IMR-90 (cell line): ENCODE measurements at regions not wholly inside any gene's neighbourhood (a gene's known extent, or its start where the extent isn't known, plus 50 kb on each side); places are given as distances from the start of the nearest gene placed in this dataset.
"Not testable (repeated sequence)": the region's sequence is repeated elsewhere in the genome, so short reads cannot be mapped to it uniquely, and the experiment has no call there.

Experiments
- ATAC-seq: fragments of 200-7000 bp; cut with Tn5 transposase; 2 replicates; pipeline ENCODE4 v1.9.1; 2020; ENCODE audit warnings: low read depth, mild to moderate bottlenecking, moderate library complexity
- BruUV-seq: library from RNA; stranded (reverse); fragments of 400-500 nt; replicated peaks from 2 replicates; lab custom pipeline; 2021; lab: Mats Ljungman, UMichigan
- CTCF ChIA-PET: fragments of 300-600 bp; formaldehyde crosslinking; extraction: SDS; loops from one replicate; lab custom pipeline; 2021; ENCODE audit warnings: antibody characterized with exemption; lab: Yijun Ruan, JAX
- POLR2A ChIA-PET: fragments of 300-600 bp; sonication (Branson Sonifier 250); formaldehyde crosslinking; loops from one replicate; lab custom pipeline; 2022; ENCODE audit warnings: antibody characterized with exemption; ENCODE audit not compliant: unreplicated experiment; lab: Charles Lee
- DNase-seq: peaks from one replicate; pipeline ENCODE4 v3.0.0; 2013
- H2AFZ ChIP-seq: replicated peaks from 2 replicates; pipeline ENCODE3; 2013; ENCODE audit warnings: low read length, mild to moderate bottlenecking; ENCODE audit not compliant: poor library complexity
- H2AK5ac ChIP-seq: 2 replicates; pipeline ENCODE4 v1.6.1; 2013; ENCODE audit warnings: low read depth, low read length, inconsistent platforms
- H2AK9ac ChIP-seq: replicated peaks from 2 replicates; pipeline ENCODE3; 2013; ENCODE audit warnings: mild to moderate bottlenecking, low read depth, low read length, moderate library complexity; ENCODE audit not compliant: poor library complexity
- H2BK120ac ChIP-seq: 2 replicates; pipeline ENCODE4 v1.6.1; 2013; ENCODE audit warnings: low read depth, low read length, inconsistent platforms
- H2BK15ac ChIP-seq: 3 replicates; pipeline ENCODE4 v1.6.1; 2013; ENCODE audit warnings: low read depth, low read length, inconsistent platforms
- H2BK20ac ChIP-seq: 2 replicates; pipeline ENCODE4 v1.6.1; 2013; ENCODE audit warnings: low read depth, mild to moderate bottlenecking, inconsistent platforms, low read length, moderate library complexity
- H2BK5ac ChIP-seq: 2 replicates; pipeline ENCODE4 v1.6.1; 2013; ENCODE audit warnings: mild to moderate bottlenecking, low read depth, low read length, inconsistent platforms; ENCODE audit not compliant: poor library complexity, severe bottlenecking
- H3K14ac ChIP-seq: replicated peaks from 2 replicates; pipeline ENCODE4 v1.6.1; 2013; ENCODE audit warnings: low read depth, low read length, inconsistent platforms
- H3K18ac ChIP-seq: 2 replicates; pipeline ENCODE4 v1.6.1; 2013; ENCODE audit warnings: low read depth, low read length, control low read depth
- H3K23ac ChIP-seq: 2 replicates; pipeline ENCODE4 v1.6.1; 2013; ENCODE audit warnings: low read depth, low read length, inconsistent platforms
- H3K27ac ChIP-seq: 2 replicates; pipeline ENCODE4 v1.5.1; 2013; ENCODE audit warnings: mild to moderate bottlenecking, control low read depth, low read length; ENCODE audit not compliant: insufficient read depth
- H3K27me3 ChIP-seq: 2 replicates; pipeline ENCODE4 v1.6.1; 2013; ENCODE audit warnings: low read length; ENCODE audit not compliant: control insufficient read depth, insufficient read depth
- H3K36me3 ChIP-seq: 2 replicates; pipeline ENCODE4 v1.6.1; 2013; ENCODE audit warnings: low read length, mixed read lengths; ENCODE audit not compliant: control insufficient read depth, insufficient read depth
- H3K4ac ChIP-seq: 2 replicates; pipeline ENCODE4 v1.6.1; 2013; ENCODE audit warnings: low read depth, low read length, inconsistent platforms
- H3K4me1 ChIP-seq: 2 replicates; pipeline ENCODE4 v1.6.1; 2013; ENCODE audit warnings: low read length, mixed read lengths; ENCODE audit not compliant: control insufficient read depth, insufficient read depth
- H3K4me2 ChIP-seq: 2 replicates; pipeline ENCODE4 v1.6.1; 2013; ENCODE audit warnings: low read depth, mild to moderate bottlenecking, control low read depth, low read length, moderate library complexity
- H3K4me3 ChIP-seq: 2 replicates; pipeline ENCODE4 v1.5.1; 2013; ENCODE audit warnings: low read depth, mild to moderate bottlenecking, control low read depth, low read length, moderate library complexity; ENCODE audit not compliant: insufficient read depth
- H3K56ac ChIP-seq: 2 replicates; pipeline ENCODE4 v1.6.1; 2013; ENCODE audit warnings: low read length, inconsistent platforms; ENCODE audit not compliant: insufficient read depth; ENCODE audit errors: extremely low read depth
- H3K79me1 ChIP-seq, 2 experiments: 2 replicates each; pipeline ENCODE4 v1.6.1; 2013; ENCODE audit warnings: low read length in 2 of 2, inconsistent platforms in 1 of 2, low read depth in 1 of 2
- H3K9ac ChIP-seq: 2 replicates; pipeline ENCODE4 v1.6.1; 2013; ENCODE audit warnings: low read depth, low read length, control low read depth
- H3K9me1 ChIP-seq: 2 replicates; pipeline ENCODE4 v1.6.1; 2013; ENCODE audit warnings: low read length, inconsistent platforms; ENCODE audit not compliant: insufficient read depth
- H3K9me3 ChIP-seq: 2 replicates; pipeline ENCODE4 v1.6.1; 2013; ENCODE audit warnings: low read length; ENCODE audit not compliant: control insufficient read depth, insufficient read depth
- H4K20me1 ChIP-seq: 2 replicates; pipeline ENCODE4 v1.6.1; 2013; ENCODE audit warnings: low read length, inconsistent platforms; ENCODE audit not compliant: insufficient read depth
- H4K5ac ChIP-seq: 2 replicates; pipeline ENCODE4 v1.6.1; 2013; ENCODE audit warnings: mild to moderate bottlenecking, low read depth, low read length, control low read depth
- H4K8ac ChIP-seq, 2 experiments: 2 replicates each; pipeline ENCODE4 v1.6.1; 2013; ENCODE audit warnings: low read depth in 2 of 2, low read length in 2 of 2, control low read depth in 1 of 2, inconsistent platforms in 1 of 2
- H4K91ac ChIP-seq: 2 replicates; pipeline ENCODE4 v1.6.1; 2013; ENCODE audit warnings: low read depth, low read length, inconsistent platforms; ENCODE audit not compliant: insufficient read depth
- WGBS, 2 experiments: methylation state at CpG; one replicate each; pipeline versions ENCODE4 v1.1.5 to v1.1.7; 2013; ENCODE audit warnings: missing lambda C conversion rate in 2 of 2; ENCODE audit not compliant: insufficient read length in 1 of 2; ENCODE audit errors: extremely low coverage in 2 of 2; 5-methylcytosine and 5-hydroxymethylcytosine counted together
- dilution Hi-C: fragments of 300-500 bp; cut with HindIII; formaldehyde crosslinking; loops from one replicate; pipeline ENCODE4 v1.14.3; 2018; ENCODE audit warnings: low sequenced_read_pairs; ENCODE audit not compliant: unreplicated experiment
- in situ Hi-C: fragments of 300-500 bp; cut with MboI; formaldehyde crosslinking; loops from 3 replicates; pipeline ENCODE4 v1.14.3; 2019; ENCODE audit warnings: low sequenced_read_pairs, inconsistent platforms, mixed read lengths
- intact Hi-C: fragments of 100-400 bp; cut with micrococcal nuclease; formaldehyde crosslinking; loops from 2 replicates; pipeline ENCODE4 v1.10.0; 2022

DNA sequence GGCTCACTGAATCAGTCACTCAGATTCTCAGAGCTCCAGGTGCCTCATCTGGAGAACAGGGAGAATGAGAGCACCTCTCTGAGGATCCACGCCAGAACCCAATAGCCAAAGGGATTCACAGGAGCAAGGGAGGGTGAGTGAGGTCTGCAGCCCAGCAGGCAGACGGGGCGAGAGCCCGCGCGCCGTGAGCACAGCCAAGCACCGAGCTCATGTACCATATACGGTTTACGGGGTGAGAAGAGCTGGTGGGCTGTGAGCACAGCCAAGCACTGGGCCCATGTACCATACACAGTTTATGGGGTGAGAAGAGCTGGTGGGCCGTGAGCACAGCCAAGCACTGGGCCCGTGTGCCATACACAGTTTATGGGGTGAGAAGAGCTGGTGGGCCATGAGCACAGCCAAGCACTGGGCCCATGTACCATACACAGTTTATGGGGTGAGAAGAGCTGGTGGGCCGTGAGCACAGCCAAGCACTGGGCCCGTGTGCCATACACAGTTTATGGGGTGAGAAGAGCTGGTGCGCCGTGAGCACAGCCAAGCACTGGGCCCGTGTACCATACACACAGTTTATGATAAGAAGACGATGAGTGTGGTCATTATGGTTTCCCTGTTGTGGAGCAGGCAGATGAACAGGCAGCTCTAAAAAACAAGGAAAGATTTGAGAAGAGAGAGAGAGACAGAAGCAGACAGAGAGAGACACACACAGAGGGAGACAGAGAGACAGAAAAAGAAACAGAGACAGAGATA is 125.7 kb upstream of the ANO1 start:
- H3K18ac ChIP-seq, H4K8ac ChIP-seq, H3K56ac ChIP-seq, BruUV-seq, CTCF ChIA-PET, H3K4me3 ChIP-seq, H3K36me3 ChIP-seq, H3K9me3 ChIP-seq, H3K14ac ChIP-seq, H3K9ac ChIP-seq, H3K4me2 ChIP-seq, H3K79me1 ChIP-seq, H3K27ac ChIP-seq, H4K5ac ChIP-seq, H3K23ac ChIP-seq, POLR2A ChIA-PET, H3K27me3 ChIP-seq, H2AFZ ChIP-seq, H4K20me1 ChIP-seq, dilution Hi-C loops, ATAC-seq, intact Hi-C loops, in situ Hi-C loops, DNase-seq, H2BK5ac ChIP-seq: not testable (repeated sequence)
- Histone ChIP-seq H2BK120ac (peak overlapping the region; percentile 94), H4K91ac (peak overlapping the region; percentile 13; the same call in 1 of the 2 replicates), H3K9me1 (peaks cover 36% of the 10 kb centered on the region), H2BK20ac (peak overlapping the region; percentile 67), H2AK9ac (peak overlapping the region; percentile 39), H3K4me1 (peaks cover 31% of the 10 kb centered on the region), H2BK15ac (peak overlapping the region; percentile 46; the same call in 1 of the 3 replicates), H2AK5ac (peak overlapping the region; percentile 96), H3K4ac (peak overlapping the region; percentile 84)
- 84% methylated on average over 5 of the region's 18 CpGs; no CpG with 5 or more reads in 1 of the 2 experiments for WGBS, 2 experiments
